GM12891 (cell line): ENCODE measurements at regions not wholly inside any gene's neighbourhood (a gene's known extent, or its start where the extent isn't known, plus 50 kb on each side); places are given as distances from the start of the nearest gene placed in this dataset.

Experiments
- PAX5 ChIP-seq: IDR thresholded peaks from 2 replicates; pipeline ENCODE4 v1.6.1; 2011; ENCODE audit warnings: low read length, moderate library complexity, mild to moderate bottlenecking; ENCODE audit not compliant: insufficient read depth, severe bottlenecking
- POLR2A ChIP-seq: IDR thresholded peaks from 2 replicates; pipeline ENCODE4 v1.6.1; 2011; ENCODE audit warnings: low read depth, low read length, control low read depth
- POLR2AphosphoS5 ChIP-seq: IDR thresholded peaks from 2 replicates; pipeline ENCODE4 v1.6.1; 2011; ENCODE audit warnings: low read depth, low read length, control low read depth
- TAF1 ChIP-seq: IDR thresholded peaks from 2 replicates; pipeline ENCODE4 v1.6.1; 2011; ENCODE audit warnings: low read depth, low read length, control low read depth

DNA sequence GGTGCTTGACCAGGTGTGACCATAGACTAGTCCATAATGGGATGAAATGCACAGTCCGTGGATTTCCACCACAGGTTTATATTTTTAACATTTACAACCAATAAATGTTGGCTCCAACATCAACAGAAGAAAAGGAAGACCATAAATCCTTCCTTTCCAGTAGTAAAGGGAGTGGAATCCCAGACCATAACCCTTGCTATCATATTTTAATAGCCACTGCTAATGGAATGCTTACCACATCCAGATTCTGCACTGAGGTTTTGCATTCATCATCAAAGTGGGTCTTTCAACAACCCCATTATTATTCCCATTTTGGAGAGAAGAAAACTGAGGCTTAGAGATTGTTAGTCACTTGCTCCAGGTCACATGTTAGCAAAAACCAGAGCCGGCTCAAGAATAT, 106.7 kb downstream of the FOXL1 start:
- TF ChIP-seq POLR2A (no peak), POLR2AphosphoS5 (no peak), TAF1 (no peak), PAX5 (no peak)
